ENCODE measurements at regions not wholly inside any gene's neighbourhood (a gene's known extent, or its start where the extent isn't known, plus 50 kb on each side); places are given as distances from the start of the nearest gene placed in this dataset.

GRCh38 chr10:20406281-20407104 is 490.6 kb downstream of the NEBL start (continued):
- TF ChIP-seq CTCF (IDR thresholded peaks at IDR 0.05) (no peak), ERG (CRISPR knock-in tag; IDR thresholded peaks at IDR 0.05) (no peak), JAZF1 (CRISPR knock-in tag; IDR thresholded peaks at IDR 0.05) (no peak), PRDM15 (CRISPR knock-in tag; IDR thresholded peaks at IDR 0.05) (no peak), IRF1 (CRISPR knock-in tag; IDR thresholded peaks at IDR 0.05) (no peak), ZNF121 (CRISPR knock-in tag; IDR thresholded peaks at IDR 0.05) (no peak), E2F1 (CRISPR knock-in tag; IDR thresholded peaks at IDR 0.05) (no peak), AFF4 (CRISPR knock-in tag; IDR thresholded peaks at IDR 0.05; ENCODE audit: borderline replicate concordance) (no peak), PREB (CRISPR knock-in tag; IDR thresholded peaks at IDR 0.05; ENCODE audit: borderline replicate concordance) (no peak), IRF2 (CRISPR knock-in tag; IDR thresholded peaks at IDR 0.05; ENCODE audit: borderline replicate concordance, low read depth) (no peak)

GRCh38 chr10:20405761-20406160 is 491.4 kb downstream of the NEBL start:
- no peak overlapping the region for H3K4me3 Mint-ChIP-seq
- POLR2A ChIA-PET, result no interaction called here
- no peaks in the 10 kb centered on the region for H3K9me3 Mint-ChIP-seq
- ATAC-seq (no peak), DNase-seq (ENCODE audit: low spot score) (no peak)
- H3K4me1 Mint-ChIP-seq, result peaks cover 15% of the 10 kb centered on the region
- no peaks in the 10 kb centered on the region for H3K27me3 Mint-ChIP-seq (ENCODE audit: low read depth)
- H3K27ac Mint-ChIP-seq, result no peak overlapping the region
- CTCF ChIA-PET, result no interaction called here
- no peaks in the 10 kb centered on the region for H3K36me3 Mint-ChIP-seq
- no peak for TF ChIP-seq MXD4 (CRISPR knock-in tag; IDR thresholded peaks at IDR 0.05; ENCODE audit: borderline replicate concordance)
- TF ChIP-seq ZNF416 (CRISPR knock-in tag; IDR thresholded peaks at IDR 0.05), result no peak
- TF ChIP-seq ZNF512 (CRISPR knock-in tag; IDR thresholded peaks at IDR 0.05; ENCODE audit: borderline replicate concordance), result no peak
- TF ChIP-seq ZMAT4 (CRISPR knock-in tag; IDR thresholded peaks at IDR 0.05), result no peak
- no peak for TF ChIP-seq CTCF (IDR thresholded peaks at IDR 0.05)
- TF ChIP-seq TP53 (CRISPR knock-in tag; IDR thresholded peaks at IDR 0.05), result no peak
- no peak for TF ChIP-seq ZNF423 (CRISPR knock-in tag; IDR thresholded peaks at IDR 0.05)

All from WTC11 (cell line).